Vagina (tissue), 2 donors: ENCODE measurements at regions not wholly inside any gene's neighbourhood (a gene's known extent, or its start where the extent isn't known, plus 50 kb on each side); places are given as distances from the start of the nearest gene placed in this dataset.

Experiments used
- DNase-seq, 2 donors: peaks; one replicate each; pipeline ENCODE4 v3.0.0-alpha.2; 2017; ENCODE audit errors: extremely low spot score in 2 of 2
- H3K27ac ChIP-seq: fragments of 200-600 bp; sonication (generic); one replicate; pipeline ENCODE4 v1.5.1; 2019
- H3K27me3 ChIP-seq: fragments of 200-600 bp; sonication (generic); one replicate; pipeline ENCODE4 v1.5.1; 2019
- H3K36me3 ChIP-seq, 2 donors: fragments of 200-600 bp; sonication (generic); one replicate each; pipeline ENCODE4 v1.5.1; 2017 to 2019
- H3K4me1 ChIP-seq: fragments of 200-600 bp; sonication (generic); one replicate; pipeline ENCODE4 v1.5.1; 2019
- H3K4me3 ChIP-seq, 2 donors: fragments of 200-600 bp; sonication (generic); 1 replicate in 1 of 2; 2 replicates in 1 of 2; pipeline ENCODE4 v1.5.1; 2016 to 2019
- H3K9me3 ChIP-seq: fragments of 200-600 bp; sonication (generic); one replicate; pipeline ENCODE4 v1.5.1; 2019
- POLR2A ChIP-seq, 2 donors: fragments of 450-650 bp; IDR thresholded peaks; one replicate each; pipeline ENCODE4 v1.6.1; 2017; ENCODE audit warnings: antibody characterized with exemption in 2 of 2, mild to moderate bottlenecking in 2 of 2, moderate library complexity in 2 of 2
- POLR2AphosphoS5 ChIP-seq, 2 donors: sonication (generic); formaldehyde crosslinking; IDR thresholded peaks; one replicate each; pipeline ENCODE4 v1.9.0; 2017; ENCODE audit warnings: antibody characterized with exemption in 2 of 2, mild to moderate bottlenecking in 2 of 2, low read depth in 1 of 2; ENCODE audit not compliant: insufficient read depth in 1 of 2
- intact Hi-C: fragments of 100-400 bp; cut with DNase I; formaldehyde crosslinking; loops from one replicate; pipeline ENCODE4 v1.15.1; 2023
- TF ChIP-seq, protein P1 (sequence below), 3 experiments: fragments of 450-650 bp in 2 of 3; fragments of 200-600 bp in 1 of 3; sonication (generic) in 1 of 3; IDR thresholded peaks; one replicate each; pipeline ENCODE4 v1.5.1; 2017 to 2019; ENCODE audit warnings: antibody characterized with exemption in 3 of 3, mild to moderate bottlenecking in 2 of 3, moderate library complexity in 2 of 3

DNA sequence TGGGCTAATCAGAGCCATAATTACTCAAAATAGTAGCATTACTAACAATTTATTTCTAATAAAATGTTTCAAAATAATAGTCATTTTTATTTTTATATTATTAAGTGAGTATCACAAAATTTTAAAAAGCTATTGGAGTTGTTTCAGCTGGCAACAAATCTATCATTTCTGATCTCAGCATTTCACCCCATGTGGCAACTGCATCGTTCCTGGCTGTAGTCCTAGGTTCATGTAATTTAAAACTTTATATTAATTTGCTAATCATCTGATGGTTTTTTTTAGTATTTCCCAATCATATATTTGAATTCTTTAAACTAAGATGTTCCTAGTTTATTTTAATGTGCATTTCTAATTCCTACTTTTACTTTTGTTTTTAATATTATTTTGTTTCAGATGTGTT is 293.0 kb upstream of the AKR1E2 start:
- no peaks in the 10 kb centered on the region for H3K9me3 ChIP-seq
- no peaks in the 10 kb centered on the region for H3K27me3 ChIP-seq
- H3K36me3 ChIP-seq, result no peaks in the 10 kb centered on the region
- peaks cover 24% of the 10 kb centered on the region for H3K4me1 ChIP-seq
- H3K4me3 ChIP-seq, result no peak overlapping the region
- intact Hi-C loops, result no loop called here
- no peak for DNase-seq
- peak overlapping the region; percentile 58 for H3K27ac ChIP-seq
- TF ChIP-seq POLR2A (IDR thresholded peaks at IDR 0.05), result no peak
- TF ChIP-seq, protein P1, sequence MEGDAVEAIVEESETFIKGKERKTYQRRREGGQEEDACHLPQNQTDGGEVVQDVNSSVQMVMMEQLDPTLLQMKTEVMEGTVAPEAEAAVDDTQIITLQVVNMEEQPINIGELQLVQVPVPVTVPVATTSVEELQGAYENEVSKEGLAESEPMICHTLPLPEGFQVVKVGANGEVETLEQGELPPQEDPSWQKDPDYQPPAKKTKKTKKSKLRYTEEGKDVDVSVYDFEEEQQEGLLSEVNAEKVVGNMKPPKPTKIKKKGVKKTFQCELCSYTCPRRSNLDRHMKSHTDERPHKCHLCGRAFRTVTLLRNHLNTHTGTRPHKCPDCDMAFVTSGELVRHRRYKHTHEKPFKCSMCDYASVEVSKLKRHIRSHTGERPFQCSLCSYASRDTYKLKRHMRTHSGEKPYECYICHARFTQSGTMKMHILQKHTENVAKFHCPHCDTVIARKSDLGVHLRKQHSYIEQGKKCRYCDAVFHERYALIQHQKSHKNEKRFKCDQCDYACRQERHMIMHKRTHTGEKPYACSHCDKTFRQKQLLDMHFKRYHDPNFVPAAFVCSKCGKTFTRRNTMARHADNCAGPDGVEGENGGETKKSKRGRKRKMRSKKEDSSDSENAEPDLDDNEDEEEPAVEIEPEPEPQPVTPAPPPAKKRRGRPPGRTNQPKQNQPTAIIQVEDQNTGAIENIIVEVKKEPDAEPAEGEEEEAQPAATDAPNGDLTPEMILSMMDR (IDR thresholded peaks at IDR 0.05), result no peak
- no peak for TF ChIP-seq POLR2AphosphoS5 (IDR thresholded peaks at IDR 0.05; ENCODE audit: insufficient read depth in 1 of 2, low read depth in 1 of 2)

DNA sequence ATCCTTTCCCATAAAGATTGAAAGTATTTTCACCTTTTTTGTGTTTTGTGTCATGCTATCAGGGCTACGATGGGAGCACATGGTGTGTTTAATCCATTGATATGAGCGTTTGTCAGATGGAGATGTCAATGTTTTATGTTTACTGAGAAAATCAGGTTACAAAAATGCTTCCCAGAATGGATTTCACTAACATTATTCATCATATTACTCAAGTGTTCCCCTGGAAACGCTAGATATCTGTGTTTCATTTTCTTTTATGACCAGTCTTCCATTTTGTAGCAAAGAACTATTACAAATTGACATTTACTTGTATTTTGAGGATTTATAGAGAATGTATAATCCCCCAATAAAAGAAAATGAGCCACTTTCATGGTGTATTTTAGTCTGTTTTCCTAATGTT is 293.5 kb upstream of the AKR1E2 start:
- Histone ChIP-seq H3K4me1 (peaks cover 28% of the 10 kb centered on the region), H3K27me3 (no peaks in the 10 kb centered on the region), H3K36me3 (no peaks in the 10 kb centered on the region), H3K4me3 (no peak overlapping the region), H3K9me3 (no peaks in the 10 kb centered on the region), H3K27ac (peak overlapping the region; percentile 58)
- intact Hi-C loops, result no loop called here
- TF ChIP-seq POLR2AphosphoS5 (IDR thresholded peaks at IDR 0.05; ENCODE audit: insufficient read depth in 1 of 2, low read depth in 1 of 2), result peak; percentile 21 to 61
- no peak for TF ChIP-seq POLR2A (IDR thresholded peaks at IDR 0.05)
- TF ChIP-seq, protein P1 (IDR thresholded peaks at IDR 0.05), result no peak
- no peak for DNase-seq

DNA sequence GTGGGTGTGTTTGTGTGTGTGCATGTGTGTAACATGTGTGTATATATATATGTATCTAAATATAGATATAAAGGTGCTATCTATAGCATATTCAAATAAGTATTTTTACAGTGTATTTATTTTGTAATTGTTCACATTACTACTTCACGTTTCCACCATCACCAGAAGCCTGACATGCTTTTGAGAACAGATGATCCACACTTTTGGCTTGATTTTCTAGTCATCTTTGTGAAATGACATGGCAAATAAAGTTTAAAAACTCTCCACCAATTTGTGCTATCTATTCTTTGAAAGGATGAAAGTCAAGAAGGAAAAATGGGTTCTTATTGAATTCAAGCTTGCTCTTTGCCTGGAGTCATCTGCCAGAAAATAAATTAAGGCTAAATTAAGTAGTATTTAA is 294.0 kb upstream of the AKR1E2 start:
- H3K27ac ChIP-seq, result peak overlapping the region; percentile 58
- no peak for TF ChIP-seq POLR2AphosphoS5 (IDR thresholded peaks at IDR 0.05; ENCODE audit: insufficient read depth in 1 of 2, low read depth in 1 of 2)
- no peak for TF ChIP-seq POLR2A (IDR thresholded peaks at IDR 0.05)
- TF ChIP-seq, protein P1 (IDR thresholded peaks at IDR 0.05), result no peak
- DNase-seq, result no peak

DNA sequence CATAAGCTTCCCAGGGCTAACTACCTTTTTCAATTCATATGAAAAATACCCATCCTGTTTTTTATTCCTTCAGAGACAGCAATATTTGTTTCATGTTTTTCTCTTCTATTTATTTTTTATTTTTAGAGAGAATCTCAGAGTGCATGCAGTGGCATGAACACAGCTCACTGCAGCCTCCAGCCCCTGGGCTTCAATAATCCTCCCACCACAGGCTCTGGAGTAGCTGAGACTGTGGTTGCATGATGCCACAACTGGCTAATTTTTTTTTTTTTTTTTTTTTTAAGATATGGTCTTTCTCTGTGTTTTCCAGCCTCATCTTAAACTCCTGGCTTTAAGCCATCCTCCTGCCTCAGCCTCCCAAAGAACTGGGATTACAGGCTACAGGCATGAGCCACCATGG is 296.7 kb upstream of the AKR1E2 start:
- Histone ChIP-seq H3K4me3 (no peak overlapping the region), H3K27ac (no peak overlapping the region), H3K4me1 (peaks cover 47% of the 10 kb centered on the region), H3K27me3 (no peaks in the 10 kb centered on the region), H3K36me3 (no peaks in the 10 kb centered on the region), H3K9me3 (no peaks in the 10 kb centered on the region)
- intact Hi-C loops, result no loop called here
- no peak for DNase-seq
- TF ChIP-seq POLR2A (IDR thresholded peaks at IDR 0.05), result no peak
- no peak for TF ChIP-seq POLR2AphosphoS5 (IDR thresholded peaks at IDR 0.05; ENCODE audit: insufficient read depth in 1 of 2, low read depth in 1 of 2)
- TF ChIP-seq, protein P1 (IDR thresholded peaks at IDR 0.05), result no peak

More for the DNA sequence above, 294.0 kb upstream of the AKR1E2 start:
- H3K4me1 ChIP-seq, result peaks cover 30% of the 10 kb centered on the region
- no peak overlapping the region for H3K4me3 ChIP-seq
- intact Hi-C loops, result no loop called here
- H3K36me3 ChIP-seq, result no peaks in the 10 kb centered on the region
- H3K27me3 ChIP-seq, result no peaks in the 10 kb centered on the region
- H3K9me3 ChIP-seq, result no peaks in the 10 kb centered on the region

DNA sequence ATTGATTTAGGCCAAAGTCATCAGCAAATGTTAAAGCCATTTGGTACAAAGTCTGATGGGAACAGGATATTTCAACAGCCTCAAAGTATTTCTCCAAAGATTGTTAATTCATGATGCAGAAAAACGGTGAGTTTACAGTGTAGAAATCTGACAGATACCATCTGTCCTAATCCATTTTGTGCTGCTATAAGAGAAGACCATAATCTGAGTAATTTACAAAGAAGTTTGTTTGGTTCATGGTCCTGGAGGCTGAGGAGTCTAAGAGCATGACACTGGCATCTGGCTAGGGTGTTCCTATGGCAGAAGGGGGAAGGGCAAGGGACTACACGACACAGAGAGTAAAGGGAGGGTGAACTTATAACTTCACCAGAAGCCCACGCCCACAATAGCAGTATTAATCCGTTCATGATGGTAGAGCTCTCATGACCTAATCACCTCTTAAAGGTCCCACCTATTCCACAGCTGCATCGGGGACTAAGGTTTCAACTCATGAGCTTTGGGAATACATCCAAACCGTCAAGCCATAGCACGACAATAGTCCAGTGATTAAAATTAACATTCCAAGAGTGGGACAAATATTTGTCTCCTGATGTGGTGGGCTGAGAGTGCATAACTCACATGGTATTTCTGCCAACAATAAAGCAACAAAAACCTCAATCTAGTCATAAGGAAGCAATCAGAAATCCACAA is 298.6 kb upstream of the AKR1E2 start:
- H3K27me3 ChIP-seq, result no peaks in the 10 kb centered on the region
- no peak overlapping the region for H3K4me3 ChIP-seq
- H3K27ac ChIP-seq, result peak overlapping the region; percentile 60
- intact Hi-C loops, result no loop called here
- H3K4me1 ChIP-seq, result peaks cover 31% of the 10 kb centered on the region
- H3K9me3 ChIP-seq, result no peaks in the 10 kb centered on the region
- H3K36me3 ChIP-seq, result no peaks in the 10 kb centered on the region
- DNase-seq, result no peak
- TF ChIP-seq POLR2AphosphoS5 (IDR thresholded peaks at IDR 0.05; ENCODE audit: insufficient read depth in 1 of 2, low read depth in 1 of 2) (no peak), POLR2A (IDR thresholded peaks at IDR 0.05) (no peak)
- TF ChIP-seq, protein P1 (IDR thresholded peaks at IDR 0.05), result no peak
